Muscle of arm (tissue), 1 donor: ENCODE measurements at regions not wholly inside any gene's neighbourhood (a gene's known extent, or its start where the extent isn't known, plus 50 kb on each side); places are given as distances from the start of the nearest gene placed in this dataset.

ENCODE experiments used
- DNase-seq: peaks from one replicate; pipeline ENCODE4 v3.0.0-alpha.2; 2013

DNA sequence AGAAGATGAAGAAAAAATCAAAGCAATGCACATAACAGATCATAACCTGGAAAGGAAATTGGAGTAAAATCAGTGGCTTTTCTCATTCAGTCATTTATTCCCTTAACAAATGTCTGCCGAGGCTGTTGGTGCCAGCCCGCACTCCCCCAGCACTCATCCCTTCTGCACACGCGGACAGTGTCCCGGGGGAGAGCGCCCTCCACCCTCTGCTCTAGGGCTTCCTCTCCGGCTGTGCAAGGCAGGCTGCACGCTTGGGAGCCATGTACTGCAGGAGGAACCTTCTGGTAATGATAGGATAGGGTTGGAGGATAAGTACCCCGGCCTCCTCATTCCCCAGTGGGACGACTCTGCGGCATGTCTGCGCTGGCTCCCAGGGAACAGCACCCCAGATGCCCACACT is 134.5 kb downstream of the PAX1 start:
- no peak for DNase-seq

DNA sequence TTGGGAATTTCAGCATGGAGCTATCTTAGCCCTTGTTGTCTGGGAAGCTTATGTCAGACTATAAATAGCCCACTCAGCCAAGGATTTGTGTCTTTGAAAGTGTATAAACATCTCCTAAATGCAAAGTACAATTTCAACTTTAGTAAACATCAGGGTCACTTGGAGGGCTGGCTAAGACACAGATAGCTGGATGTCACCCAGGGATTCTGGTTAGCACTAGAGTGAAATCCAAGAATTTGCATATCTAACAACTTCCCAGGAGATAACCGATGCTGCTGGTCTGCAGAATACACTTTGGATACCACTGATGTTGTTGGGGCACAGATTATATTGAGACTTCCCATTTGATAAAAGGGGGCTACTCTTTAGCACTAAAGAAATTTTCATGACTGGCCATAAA is 130.9 kb downstream of the PAX1 start:
- peak; percentile 36 for DNase-seq

DNA sequence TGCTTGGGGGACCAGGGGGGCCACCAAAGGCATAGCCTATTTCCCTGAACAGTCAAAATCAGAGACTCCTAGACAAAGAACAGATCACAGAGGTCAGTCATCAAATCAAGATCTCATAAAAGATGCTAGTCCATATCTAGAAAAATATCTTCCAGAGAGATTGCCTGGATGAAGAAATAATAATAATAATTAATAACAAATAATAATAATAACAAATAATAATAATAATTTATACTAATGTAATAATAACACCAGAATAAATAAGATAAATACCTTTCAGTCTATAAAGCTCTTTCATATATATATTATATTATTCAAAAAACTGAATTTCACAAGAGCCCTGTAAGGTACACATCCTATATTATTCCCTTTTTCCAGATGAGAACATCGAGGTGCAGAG is 129.6 kb downstream of the PAX1 start:
- no peak for DNase-seq

DNA sequence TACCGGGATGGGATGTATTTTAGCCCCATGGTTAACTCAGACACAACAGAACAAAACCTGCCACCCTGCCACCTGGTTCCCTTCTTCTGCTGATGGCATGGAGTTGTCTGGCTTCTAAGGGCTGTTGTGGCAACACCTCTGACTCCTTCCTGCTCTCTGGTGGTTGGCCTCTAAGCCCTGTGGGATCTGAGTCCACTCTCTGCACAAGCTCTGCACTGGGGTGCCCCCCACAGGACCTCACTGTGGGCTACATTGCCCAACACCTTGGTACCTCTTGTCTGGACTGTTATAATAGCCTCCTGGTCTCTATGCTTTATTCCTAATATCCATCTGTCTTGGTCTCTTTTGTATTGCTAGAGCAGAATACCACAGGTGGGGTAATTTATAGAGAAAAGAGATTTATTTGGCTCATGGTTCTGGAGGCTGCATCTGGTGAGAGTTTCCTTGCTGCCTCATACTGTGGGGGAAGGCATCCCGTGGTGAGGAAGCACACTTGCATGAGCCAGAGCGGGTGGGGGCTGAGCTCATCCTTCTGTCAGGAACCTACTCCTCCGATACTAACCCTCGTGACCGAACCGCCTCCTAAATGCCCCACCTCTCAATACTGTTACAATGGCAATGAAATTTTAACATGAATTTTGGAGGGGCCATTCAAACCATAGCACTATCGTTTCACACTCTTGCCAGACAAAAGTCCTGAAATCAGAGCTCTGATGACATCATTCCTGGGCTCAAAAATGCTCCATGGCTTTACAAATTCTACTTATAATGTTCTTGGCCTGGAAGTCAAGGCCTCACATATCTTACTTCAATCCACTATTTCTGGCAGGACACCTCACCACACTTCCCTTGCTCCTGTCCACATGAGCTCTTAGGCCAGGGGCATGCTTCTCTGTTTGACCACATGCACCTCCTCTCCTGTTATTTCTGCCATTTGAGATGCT is 127.2 kb downstream of the PAX1 start:
- peak; percentile 75 for DNase-seq

GRCh38 chr20:21826976-21827375 is 121.5 kb downstream of the PAX1 start:
- DNase-seq: no peak

- DNase-seq: no peak
Measured at GRCh38 chr20:21821358-21821757, 115.9 kb downstream of the PAX1 start.

DNA sequence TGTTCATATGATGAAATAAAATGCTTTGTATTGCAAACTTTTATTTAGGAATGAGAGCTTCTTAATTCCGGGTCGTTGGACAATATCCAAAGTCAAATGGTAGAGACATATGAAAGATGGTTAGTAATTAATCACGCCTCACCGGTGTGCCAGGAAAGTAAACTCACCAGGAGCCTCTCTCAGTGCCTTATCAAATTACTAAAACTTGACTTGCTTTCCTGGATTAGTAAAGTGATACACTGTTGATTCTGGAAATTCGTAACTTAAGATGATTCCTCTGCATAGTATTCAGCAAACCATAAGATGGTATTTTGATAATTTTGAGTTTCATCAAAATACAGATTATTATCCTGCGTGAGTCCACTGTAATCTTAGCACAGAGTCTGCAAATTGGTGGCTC is 115.2 kb downstream of the PAX1 start:
- DNase-seq: no peak

- no peak for DNase-seq
Measured at GRCh38 chr20:21820045-21820444, 114.6 kb downstream of the PAX1 start.

GRCh38 chr20:21812379-21812778 is 106.9 kb downstream of the PAX1 start:
- no peak for DNase-seq

DNA sequence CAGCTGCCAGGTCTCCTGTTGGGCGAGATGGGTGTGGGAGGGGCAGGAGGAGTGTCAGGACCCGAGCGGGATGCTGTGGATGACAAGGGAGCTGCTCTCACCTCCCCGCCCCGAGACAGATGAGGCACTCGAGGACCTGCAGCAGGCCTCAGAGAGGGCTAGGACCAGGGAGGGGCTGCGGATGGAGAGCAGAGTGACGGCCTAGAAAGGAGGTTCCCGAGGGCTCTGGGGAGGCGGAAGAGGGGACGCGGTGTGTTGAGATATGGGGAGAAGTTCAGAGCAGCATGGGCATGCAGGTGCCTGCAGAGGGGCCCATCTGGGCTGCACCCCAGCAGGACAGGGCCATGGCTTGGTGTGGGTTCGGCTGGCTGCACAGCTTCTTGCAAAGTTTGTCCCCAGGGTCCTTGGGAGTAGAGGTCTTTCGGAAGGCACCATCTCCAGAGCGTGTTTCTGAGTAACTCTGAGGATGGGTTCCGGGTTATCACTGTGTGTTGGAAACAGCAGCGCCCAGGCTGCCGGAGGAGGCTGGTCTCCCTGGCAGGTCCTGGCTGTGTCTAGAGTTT is 104.6 kb downstream of the PAX1 start:
- DNase-seq: no peak

- DNase-seq: no peak
Measured at GRCh38 chr20:21808863-21809664, 103.6 kb downstream of the PAX1 start.

DNA sequence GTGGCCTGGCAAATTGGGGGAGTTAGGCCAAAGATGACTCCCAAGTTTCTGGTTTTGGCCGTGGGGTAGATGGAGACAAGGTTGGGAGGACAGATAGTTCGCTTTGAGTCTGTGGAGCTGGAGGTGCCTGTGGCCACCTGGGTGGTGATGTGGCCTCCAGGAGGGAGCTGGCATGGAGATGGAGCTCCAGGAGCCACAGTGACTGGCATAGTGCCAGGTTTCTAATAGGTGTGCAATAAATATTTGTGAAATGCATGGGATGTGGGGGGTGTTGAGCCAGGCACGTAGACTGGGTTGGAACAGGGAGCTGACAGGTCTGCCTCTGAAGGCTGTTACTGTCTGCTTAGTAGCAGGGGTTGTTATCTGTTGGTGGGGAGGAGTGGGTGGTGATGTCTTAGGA is 102.7 kb downstream of the PAX1 start:
- DNase-seq: no peak

DNA sequence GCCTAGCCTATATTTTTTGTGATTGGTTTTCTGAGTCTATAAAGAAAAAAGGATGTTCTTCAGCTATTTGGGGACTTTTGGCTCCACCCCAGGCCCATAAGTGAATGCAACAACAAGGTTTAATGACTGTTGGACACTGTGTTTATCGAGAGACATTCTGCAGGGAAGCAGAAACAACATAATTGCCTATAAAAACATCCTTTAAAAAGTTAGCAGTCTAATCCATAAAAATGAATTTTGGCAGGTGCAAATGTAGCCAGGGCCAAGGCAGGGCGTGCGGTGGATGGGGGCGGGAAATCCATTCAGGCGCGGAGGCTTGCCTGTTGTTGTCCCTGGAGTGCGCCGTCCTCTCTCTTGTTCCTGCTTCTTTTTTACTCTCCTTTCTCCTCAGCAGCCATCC is 99.3 kb downstream of the PAX1 start:
- peak; percentile 59 for DNase-seq

- no peak for DNase-seq
Measured at GRCh38 chr20:21801193-21801592, 95.7 kb downstream of the PAX1 start.

GRCh38 chr20:21798384-21798783 is 92.9 kb downstream of the PAX1 start:
- no peak for DNase-seq

GRCh38 chr20:21796059-21796458 is 90.6 kb downstream of the PAX1 start:
- no peak for DNase-seq

DNA sequence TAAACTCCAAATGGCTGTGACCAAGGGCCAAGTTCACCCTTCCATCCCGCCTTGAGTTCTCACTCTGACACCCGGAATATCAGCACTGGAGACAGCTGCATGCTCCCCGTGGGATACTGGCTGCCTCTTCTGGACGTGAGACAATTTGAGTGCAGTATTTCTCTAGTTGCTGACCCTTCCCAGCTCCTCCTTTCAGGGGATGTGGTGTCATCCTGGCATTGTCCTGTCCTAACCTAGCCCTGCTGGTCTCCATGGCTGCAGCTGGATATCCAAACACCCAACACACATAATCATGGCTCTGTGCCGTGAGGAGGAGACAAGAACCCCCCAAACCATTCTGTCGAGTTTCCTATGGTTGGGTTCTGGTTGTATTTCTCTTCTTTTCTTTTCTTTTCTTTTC is 82.6 kb downstream of the PAX1 start:
- DNase-seq: no peak

DNA sequence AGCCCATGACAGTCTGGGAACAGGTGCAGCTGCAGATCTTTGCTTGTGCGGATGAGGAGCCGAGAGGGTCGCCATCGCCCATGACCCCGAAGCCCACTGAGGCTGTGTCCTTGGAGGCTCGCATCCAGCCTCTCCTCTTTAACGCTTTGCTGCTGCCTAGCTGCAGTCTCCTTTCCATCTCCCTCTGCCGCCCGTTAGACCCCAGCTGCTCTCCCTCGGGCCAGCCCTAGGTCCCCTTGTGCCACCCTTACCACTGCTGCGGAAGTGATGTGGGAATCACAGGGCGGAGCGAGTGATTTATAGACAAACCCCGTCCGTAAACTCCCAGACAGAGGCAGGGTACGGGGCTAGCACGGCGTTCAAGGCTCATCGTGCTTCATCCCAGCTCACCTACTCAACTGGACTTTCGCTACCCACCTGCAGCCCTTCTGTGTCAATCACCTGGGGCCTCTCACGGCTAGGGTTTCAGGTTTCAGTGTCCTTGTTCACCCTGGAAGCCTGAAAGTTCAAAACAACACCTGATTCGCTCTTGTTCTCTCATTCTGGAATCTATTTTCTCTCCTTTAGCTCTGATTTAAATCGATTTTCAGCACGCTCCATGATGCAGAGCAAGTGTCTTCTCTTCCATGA is 76.1 kb downstream of the PAX1 start:
- no peak for DNase-seq

- DNase-seq: no peak
Measured at GRCh38 chr20:21780528-21780927, 75.1 kb downstream of the PAX1 start.
